Activated T-cell treated with anti-CD3 and anti-CD28 coated beads for 1 hour (primary cell): ENCODE measurements at regions not wholly inside any gene's neighbourhood (a gene's known extent, or its start where the extent isn't known, plus 50 kb on each side); places are given as distances from the start of the nearest gene placed in this dataset.
"Not testable (repeated sequence)": the region's sequence is repeated elsewhere in the genome, so short reads cannot be mapped to it uniquely, and the experiment has no call there.

Experiments
- DNase-seq: peaks from one replicate; pipeline ENCODE4 v3.0.0-alpha.2; 2020; ENCODE audit warnings: low read depth

GRCh38 chr6:16039892-16040627 lies 88.8 kb upstream of the MYLIP start:
- not testable (repeated sequence) for DNase-seq

- no peak for DNase-seq
Measured at GRCh38 chr6:16038938-16039337, 89.9 kb upstream of the MYLIP start.

- no peak for DNase-seq
Measured at GRCh38 chr6:16035488-16036080, 93.3 kb upstream of the MYLIP start.

- DNase-seq, result no peak
Measured at GRCh38 chr6:16033214-16033613, 95.7 kb upstream of the MYLIP start.

GRCh38 chr6:16031278-16031981 lies 97.5 kb upstream of the MYLIP start:
- DNase-seq, result no peak

- DNase-seq, result no peak
Measured at GRCh38 chr6:16028966-16029365, 99.9 kb upstream of the MYLIP start.

GRCh38 chr6:16020259-16020658 lies 108.6 kb upstream of the MYLIP start:
- no peak for DNase-seq

- DNase-seq, result no peak
Measured at GRCh38 chr6:16019462-16019861, 109.4 kb upstream of the MYLIP start.

GRCh38 chr6:16018626-16019025 lies 110.3 kb upstream of the MYLIP start:
- no peak for DNase-seq

- not testable (repeated sequence) for DNase-seq
Measured at GRCh38 chr6:16014325-16014724, 114.6 kb upstream of the MYLIP start.

GRCh38 chr6:16007146-16007545 lies 121.7 kb upstream of the MYLIP start:
- no peak for DNase-seq

GRCh38 chr6:16006681-16007080 lies 122.2 kb upstream of the MYLIP start:
- DNase-seq, result no peak

GRCh38 chr6:16004934-16005679 lies 123.8 kb upstream of the MYLIP start:
- no peak for DNase-seq

GRCh38 chr6:16003197-16003491 lies 125.7 kb upstream of the MYLIP start:
- no peak for DNase-seq

- DNase-seq, result no peak
Measured at GRCh38 chr6:16002332-16003196, 126.3 kb upstream of the MYLIP start.

- DNase-seq, result no peak
Measured at GRCh38 chr6:16001158-16001557, 127.7 kb upstream of the MYLIP start.

GRCh38 chr6:15999201-15999600 lies 129.7 kb upstream of the MYLIP start:
- DNase-seq, result no peak

- DNase-seq, result no peak
Measured at GRCh38 chr6:15997586-15998388, 131.1 kb upstream of the MYLIP start.

- DNase-seq, result no peak
Measured at GRCh38 chr6:15996030-15996429, 132.9 kb upstream of the MYLIP start.

GRCh38 chr6:15995493-15995892 lies 133.4 kb upstream of the MYLIP start:
- DNase-seq, result no peak
